ENCODE measurements at regions not wholly inside any gene's neighbourhood (a gene's known extent, or its start where the extent isn't known, plus 50 kb on each side); places are given as distances from the start of the nearest gene placed in this dataset.
"Not testable (repeated sequence)": the region's sequence is repeated elsewhere in the genome, so short reads cannot be mapped to it uniquely, and the experiment has no call there.

GRCh38 chr6:144485531-144485930 lies 200.4 kb downstream of the UTRN start:
- H3K4me3 ChIP-seq (ENCODE audit: low read depth, low read length) = no peak overlapping the region
- no peak for TF ChIP-seq CTCF (IDR thresholded peaks at IDR 0.05; ENCODE audit: insufficient read depth, low read depth, low read length)
- no peak for DNase-seq (ENCODE audit: low read depth)

GRCh38 chr6:144488590-144488989 lies 203.5 kb downstream of the UTRN start:
- no peak overlapping the region for H3K4me3 ChIP-seq (ENCODE audit: low read depth, low read length)
- no peak for DNase-seq (ENCODE audit: low read depth)
- no peak for TF ChIP-seq CTCF (IDR thresholded peaks at IDR 0.05; ENCODE audit: insufficient read depth, low read depth, low read length)

- no peak overlapping the region for H3K4me3 ChIP-seq (ENCODE audit: low read depth, low read length)
- no peak for DNase-seq (ENCODE audit: low read depth)
Measured at GRCh38 chr6:144493035-144493910, 208.1 kb downstream of the UTRN start.

GRCh38 chr6:144495076-144495475 lies 209.9 kb downstream of the UTRN start:
- not testable (repeated sequence) for H3K4me3 ChIP-seq (ENCODE audit: low read depth, low read length); DNase-seq (ENCODE audit: low read depth)

More at GRCh38 chr6:144493035-144493910, 208.1 kb downstream of the UTRN start:
- no peak for TF ChIP-seq CTCF (IDR thresholded peaks at IDR 0.05; ENCODE audit: insufficient read depth, low read depth, low read length)

- DNase-seq (ENCODE audit: low read depth) = peak; percentile 6
- no peak for TF ChIP-seq CTCF (IDR thresholded peaks at IDR 0.05; ENCODE audit: insufficient read depth, low read depth, low read length)
Measured at GRCh38 chr6:144497650-144498049, 212.5 kb downstream of the UTRN start.

GRCh38 chr6:144500892-144501291 lies 215.8 kb downstream of the UTRN start:
- DNase-seq (ENCODE audit: low read depth) = no peak

More at GRCh38 chr6:144497650-144498049, 212.5 kb downstream of the UTRN start:
- no peak overlapping the region for H3K4me3 ChIP-seq (ENCODE audit: low read depth, low read length)

GRCh38 chr6:144505214-144505613 lies 220.1 kb downstream of the UTRN start:
- not testable (repeated sequence) for H3K4me3 ChIP-seq (ENCODE audit: low read depth, low read length); DNase-seq (ENCODE audit: low read depth)

More at GRCh38 chr6:144500892-144501291, 215.8 kb downstream of the UTRN start:
- no peak for TF ChIP-seq CTCF (IDR thresholded peaks at IDR 0.05; ENCODE audit: insufficient read depth, low read depth, low read length)
- no peak overlapping the region for H3K4me3 ChIP-seq (ENCODE audit: low read depth, low read length)

- H3K4me3 ChIP-seq (ENCODE audit: low read depth, low read length); DNase-seq (ENCODE audit: low read depth): not testable (repeated sequence)
Measured at GRCh38 chr6:144506051-144506450, 220.9 kb downstream of the UTRN start.

GRCh38 chr6:144507772-144508312 lies 222.7 kb downstream of the UTRN start:
- H3K4me3 ChIP-seq (ENCODE audit: low read depth, low read length); DNase-seq (ENCODE audit: low read depth): not testable (repeated sequence)

Data from fibroblast of villous mesenchyme (primary cell).